HUES48 (cell line): ENCODE measurements at regions not wholly inside any gene's neighbourhood (a gene's known extent, or its start where the extent isn't known, plus 50 kb on each side); places are given as distances from the start of the nearest gene placed in this dataset.
"Not testable (repeated sequence)": the region's sequence is repeated elsewhere in the genome, so short reads cannot be mapped to it uniquely, and the experiment has no call there.

ENCODE experiments used
- H3K27ac ChIP-seq: one replicate; pipeline ENCODE4 v1.7.0; 2013; ENCODE audit warnings: low read depth, low read length, inconsistent platforms
- H3K27me3 ChIP-seq: 2 replicates; pipeline ENCODE4 v1.6.1; 2013; ENCODE audit warnings: mild to moderate bottlenecking, low read length; ENCODE audit not compliant: control insufficient read depth, insufficient read depth
- H3K36me3 ChIP-seq: 2 replicates; pipeline ENCODE4 v1.6.1; 2013; ENCODE audit warnings: low read length; ENCODE audit not compliant: control insufficient read depth, insufficient read depth
- H3K4me1 ChIP-seq: 2 replicates; pipeline ENCODE4 v1.6.1; 2013; ENCODE audit warnings: mild to moderate bottlenecking, low read length; ENCODE audit not compliant: control insufficient read depth, insufficient read depth
- H3K4me3 ChIP-seq: 2 replicates; pipeline ENCODE4 v1.5.1; 2013; ENCODE audit warnings: mild to moderate bottlenecking, low read depth, low read length
- H3K9ac ChIP-seq: 2 replicates; pipeline ENCODE4 v1.6.1; 2013; ENCODE audit warnings: mild to moderate bottlenecking, low read depth, low read length, moderate library complexity
- H3K9me3 ChIP-seq: 2 replicates; pipeline ENCODE4 v1.6.1; 2013; ENCODE audit warnings: low read length; ENCODE audit not compliant: control insufficient read depth, insufficient read depth

- no peaks in the 10 kb centered on the region for H3K36me3 ChIP-seq
- no peaks in the 10 kb centered on the region for H3K27me3 ChIP-seq
- no peak overlapping the region for H3K27ac ChIP-seq
- no peak overlapping the region for H3K4me3 ChIP-seq
- H3K9me3 ChIP-seq, result no peaks in the 10 kb centered on the region
- no peaks in the 10 kb centered on the region for H3K4me1 ChIP-seq
- H3K9ac ChIP-seq, result no peak overlapping the region
Measured at GRCh38 chr2:149863227-149863626, 275.7 kb upstream of the MMADHC start.

DNA sequence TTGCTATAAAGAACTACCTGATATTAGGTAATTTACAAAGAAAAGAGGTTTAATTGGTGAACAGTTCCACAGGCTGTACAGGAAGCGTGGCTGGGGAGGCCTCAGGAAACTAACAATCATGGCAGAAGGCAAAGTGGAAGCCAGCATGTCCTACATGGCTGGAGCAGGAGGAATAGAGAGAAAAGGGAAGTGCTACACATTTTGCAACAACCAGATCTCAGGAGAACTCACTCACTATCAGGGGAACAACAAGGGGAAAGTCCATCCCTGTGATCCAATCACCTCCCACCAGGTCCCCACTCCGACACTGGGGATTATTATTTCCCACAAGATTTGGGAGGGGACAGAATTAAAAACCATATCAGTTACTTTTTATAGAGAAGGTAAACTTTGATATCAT is 273.5 kb upstream of the MMADHC start:
- H3K4me3 ChIP-seq, result no peak overlapping the region
- no peak overlapping the region for H3K27ac ChIP-seq
- no peak overlapping the region for H3K9ac ChIP-seq
- H3K9me3 ChIP-seq, result no peaks in the 10 kb centered on the region
- no peaks in the 10 kb centered on the region for H3K4me1 ChIP-seq
- H3K36me3 ChIP-seq, result no peaks in the 10 kb centered on the region
- H3K27me3 ChIP-seq, result no peaks in the 10 kb centered on the region

DNA sequence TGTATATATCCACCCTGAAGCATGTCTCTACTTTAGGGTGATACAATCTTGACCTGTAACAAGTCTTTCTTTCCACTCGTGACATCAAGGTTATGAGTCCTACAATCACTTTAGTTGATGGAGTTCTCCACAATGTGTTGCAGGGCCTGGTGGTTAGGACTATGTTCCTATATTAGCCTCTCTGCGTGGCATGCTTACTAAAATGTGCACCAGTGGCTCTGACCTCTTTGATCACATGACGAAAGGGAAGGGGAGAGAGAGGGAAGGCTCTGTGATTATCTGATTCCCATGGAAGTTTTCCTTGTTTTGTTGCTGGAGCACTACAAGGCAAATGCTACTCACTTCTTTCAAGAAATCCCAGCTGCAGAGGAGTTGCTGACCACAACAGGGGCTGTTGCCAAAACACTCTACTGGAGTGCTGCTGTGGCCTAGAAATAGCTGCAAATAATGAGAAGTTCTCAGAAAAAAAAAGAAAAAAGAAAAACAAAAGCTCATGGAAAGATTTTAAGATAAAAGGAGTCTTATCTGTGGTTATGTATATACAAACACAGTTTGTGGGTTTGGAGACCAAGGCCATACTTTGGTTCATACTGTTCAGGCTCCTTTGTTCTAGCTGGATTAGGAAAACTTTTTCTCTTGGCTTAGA is 272.8 kb upstream of the MMADHC start:
- no peaks in the 10 kb centered on the region for H3K9me3 ChIP-seq
- no peaks in the 10 kb centered on the region for H3K27me3 ChIP-seq
- no peaks in the 10 kb centered on the region for H3K36me3 ChIP-seq
- no peaks in the 10 kb centered on the region for H3K4me1 ChIP-seq
- H3K9ac ChIP-seq, result no peak overlapping the region
- H3K4me3 ChIP-seq, result no peak overlapping the region
- no peak overlapping the region for H3K27ac ChIP-seq

DNA sequence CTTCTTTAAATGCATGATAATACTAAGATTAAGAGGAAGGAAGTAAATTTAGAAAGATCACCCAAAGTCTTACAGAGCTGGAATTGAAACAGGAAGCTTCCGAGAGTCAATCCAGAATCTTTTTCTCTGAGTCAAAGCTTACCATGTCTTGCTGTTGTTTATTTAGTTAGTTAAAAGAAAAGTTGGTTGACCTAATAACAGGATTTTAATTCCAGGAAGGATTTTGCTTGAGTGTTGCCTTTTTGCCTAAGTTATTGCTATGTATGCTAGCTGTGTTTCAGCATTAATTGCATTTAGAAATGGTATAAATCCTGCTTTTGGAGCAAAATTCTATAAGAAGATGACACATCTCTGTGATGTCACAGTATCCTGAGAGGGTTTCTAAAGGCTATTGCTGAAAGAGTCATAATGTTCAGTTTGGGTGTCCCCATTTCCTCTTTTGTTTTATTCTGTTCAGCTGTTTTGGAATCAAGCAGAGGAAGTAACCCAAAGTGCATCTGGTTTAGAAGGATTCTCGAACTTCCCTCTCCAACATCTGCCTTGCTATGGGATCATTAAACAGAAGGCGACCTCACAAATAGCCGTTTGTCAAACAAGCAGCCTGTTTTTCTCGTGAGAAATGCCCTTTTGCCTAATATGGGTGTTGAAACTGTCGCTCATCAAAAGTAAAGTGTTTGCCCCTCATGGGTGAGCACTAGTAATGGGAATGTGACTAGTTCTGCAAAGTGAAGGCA is 271.5 kb upstream of the MMADHC start:
- Histone ChIP-seq H3K4me1 (no peaks in the 10 kb centered on the region), H3K27me3 (no peaks in the 10 kb centered on the region), H3K27ac (no peak overlapping the region), H3K9ac (no peak overlapping the region), H3K36me3 (no peaks in the 10 kb centered on the region), H3K4me3 (no peak overlapping the region), H3K9me3 (no peaks in the 10 kb centered on the region)

DNA sequence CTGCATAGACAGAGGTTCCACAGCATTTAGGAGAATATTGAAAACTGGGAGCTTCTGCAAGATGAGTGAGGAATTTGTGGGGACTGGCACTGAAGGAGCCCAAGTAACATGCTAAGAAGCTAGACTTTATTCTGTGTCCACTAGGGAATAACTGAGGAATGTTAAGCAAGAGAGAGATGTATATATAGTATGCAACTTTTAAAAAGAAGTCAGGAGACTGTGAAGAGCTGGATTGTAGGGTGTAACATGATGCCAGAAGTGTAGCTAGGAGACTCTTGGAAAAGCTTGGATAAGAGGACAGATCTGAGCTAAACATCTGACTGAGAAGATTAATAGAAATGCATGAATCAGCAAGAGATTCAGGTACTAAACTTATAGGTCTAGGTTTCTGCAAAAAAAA is 270.6 kb upstream of the MMADHC start:
- Histone ChIP-seq H3K27me3 (no peaks in the 10 kb centered on the region), H3K27ac (no peak overlapping the region)

GRCh38 chr2:149857344-149857743 is 269.8 kb upstream of the MMADHC start:
- H3K9me3 ChIP-seq, result no peaks in the 10 kb centered on the region
- no peaks in the 10 kb centered on the region for H3K4me1 ChIP-seq
- H3K9ac ChIP-seq, result no peak overlapping the region
- H3K4me3 ChIP-seq, result no peak overlapping the region
- H3K27me3 ChIP-seq, result no peaks in the 10 kb centered on the region
- H3K27ac ChIP-seq, result no peak overlapping the region
- no peaks in the 10 kb centered on the region for H3K36me3 ChIP-seq

More for the DNA sequence above, 270.6 kb upstream of the MMADHC start:
- no peak overlapping the region for H3K9ac ChIP-seq
- no peaks in the 10 kb centered on the region for H3K36me3 ChIP-seq
- H3K4me1 ChIP-seq, result no peaks in the 10 kb centered on the region
- no peak overlapping the region for H3K4me3 ChIP-seq
- no peaks in the 10 kb centered on the region for H3K9me3 ChIP-seq

DNA sequence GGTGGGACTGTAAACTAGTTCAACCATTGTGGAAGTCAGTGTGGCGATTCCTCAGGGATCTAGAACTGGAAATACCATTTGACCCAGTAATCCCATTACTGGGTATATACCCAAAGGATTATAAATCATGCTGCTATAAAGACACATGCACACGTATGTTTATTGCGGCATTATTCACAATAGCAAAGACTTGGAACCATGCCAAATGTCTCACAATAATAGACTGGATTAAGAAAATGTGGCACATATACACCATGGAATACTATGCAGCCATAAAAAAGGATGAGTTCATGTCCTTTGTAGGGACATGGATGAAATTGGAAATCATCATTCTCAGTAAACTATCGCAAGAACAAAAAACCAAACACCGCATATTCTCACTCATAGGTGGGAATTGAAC is 268.3 kb upstream of the MMADHC start:
- H3K27me3 ChIP-seq, H3K9ac ChIP-seq, H3K27ac ChIP-seq, H3K4me3 ChIP-seq, H3K9me3 ChIP-seq, H3K4me1 ChIP-seq, H3K36me3 ChIP-seq: not testable (repeated sequence)

GRCh38 chr2:149849591-149849990 is 262.0 kb upstream of the MMADHC start:
- Histone ChIP-seq H3K36me3 (no peaks in the 10 kb centered on the region), H3K9me3 (peaks cover 6% of the 10 kb centered on the region; the same call in 1 of the 2 replicates), H3K27ac (no peak overlapping the region), H3K27me3 (no peaks in the 10 kb centered on the region), H3K9ac (no peak overlapping the region), H3K4me1 (no peaks in the 10 kb centered on the region), H3K4me3 (no peak overlapping the region)

- Histone ChIP-seq H3K27me3 (no peaks in the 10 kb centered on the region), H3K36me3 (no peaks in the 10 kb centered on the region), H3K9ac (no peak overlapping the region), H3K27ac (no peak overlapping the region), H3K4me1 (no peaks in the 10 kb centered on the region), H3K4me3 (no peak overlapping the region), H3K9me3 (peaks cover 6% of the 10 kb centered on the region; the same call in 1 of the 2 replicates)
Measured at GRCh38 chr2:149849136-149849535, 261.6 kb upstream of the MMADHC start.

GRCh38 chr2:149841396-149841795 is 253.8 kb upstream of the MMADHC start:
- Histone ChIP-seq H3K27me3 (no peaks in the 10 kb centered on the region), H3K9ac (no peak overlapping the region), H3K4me1 (no peaks in the 10 kb centered on the region), H3K9me3 (no peaks in the 10 kb centered on the region), H3K27ac (no peak overlapping the region), H3K4me3 (no peak overlapping the region), H3K36me3 (no peaks in the 10 kb centered on the region)

DNA sequence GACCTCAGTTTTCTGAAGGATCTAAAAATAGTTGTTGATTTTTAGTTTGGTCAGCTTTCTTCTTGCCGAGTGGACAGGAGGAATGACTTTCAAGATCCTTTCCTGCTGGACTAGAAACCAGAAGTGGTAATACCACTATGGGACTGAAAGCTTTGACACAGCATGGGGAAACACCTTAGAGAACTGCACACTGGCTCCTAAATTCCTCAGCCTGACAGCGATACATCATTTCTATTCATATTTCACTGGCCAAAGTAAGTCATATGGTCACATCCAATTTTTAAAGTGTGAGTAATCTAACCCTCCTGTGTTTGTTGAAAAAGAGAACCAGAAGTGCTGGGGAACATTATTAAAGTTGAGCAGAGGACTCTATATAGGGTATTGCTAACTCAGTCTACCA is 244.7 kb upstream of the MMADHC start:
- Histone ChIP-seq H3K9ac (no peak overlapping the region), H3K9me3 (no peaks in the 10 kb centered on the region), H3K27me3 (no peaks in the 10 kb centered on the region), H3K27ac (no peak overlapping the region), H3K4me1 (peaks cover 4% of the 10 kb centered on the region; the same call in 1 of the 2 replicates), H3K36me3 (no peaks in the 10 kb centered on the region), H3K4me3 (no peak overlapping the region)
